ENCODE measurements at regions not wholly inside any gene's neighbourhood (a gene's known extent, or its start where the extent isn't known, plus 50 kb on each side); places are given as distances from the start of the nearest gene placed in this dataset.

GRCh38 chr15:50830477-50831354 lies 65.2 kb upstream of the SPPL2A start:
- H3K27ac ChIP-seq = no peak overlapping the region
- TF ChIP-seq ZFX (IDR thresholded peaks at IDR 0.05; ENCODE audit: borderline replicate concordance) (no peak), CTCF (IDR thresholded peaks at IDR 0.05) (no peak)

GRCh38 chr15:50828610-50829206 lies 63.2 kb upstream of the SPPL2A start:
- H3K27ac ChIP-seq = no peak overlapping the region
- no peak for TF ChIP-seq CTCF (IDR thresholded peaks at IDR 0.05)
- no peak for TF ChIP-seq ZFX (IDR thresholded peaks at IDR 0.05; ENCODE audit: borderline replicate concordance)

- no peak overlapping the region for H3K27ac ChIP-seq
- TF ChIP-seq ZFX (IDR thresholded peaks at IDR 0.05; ENCODE audit: borderline replicate concordance) (no peak), CTCF (IDR thresholded peaks at IDR 0.05) (no peak)
Observed at GRCh38 chr15:50825946-50826345, 60.4 kb upstream of the SPPL2A start.

GRCh38 chr15:50824514-50824913 lies 59.0 kb upstream of the SPPL2A start:
- TF ChIP-seq CTCF (IDR thresholded peaks at IDR 0.05) (no peak), ZFX (IDR thresholded peaks at IDR 0.05; ENCODE audit: borderline replicate concordance) (no peak)

GRCh38 chr15:50823281-50823680 lies 57.8 kb upstream of the SPPL2A start:
- no peak overlapping the region for H3K27ac ChIP-seq
- TF ChIP-seq ZFX (IDR thresholded peaks at IDR 0.05; ENCODE audit: borderline replicate concordance) (no peak), CTCF (IDR thresholded peaks at IDR 0.05) (no peak)

More at GRCh38 chr15:50824514-50824913, 59.0 kb upstream of the SPPL2A start:
- H3K27ac ChIP-seq = no peak overlapping the region

GRCh38 chr15:50821476-50821875 lies 56.0 kb upstream of the SPPL2A start:
- H3K27ac ChIP-seq = no peak overlapping the region
- no peak for TF ChIP-seq ZFX (IDR thresholded peaks at IDR 0.05; ENCODE audit: borderline replicate concordance)
- TF ChIP-seq CTCF (IDR thresholded peaks at IDR 0.05) = no peak

GRCh38 chr15:50820808-50821382 lies 55.4 kb upstream of the SPPL2A start:
- no peak overlapping the region for H3K27ac ChIP-seq
- TF ChIP-seq ZFX (IDR thresholded peaks at IDR 0.05; ENCODE audit: borderline replicate concordance) (no peak), CTCF (IDR thresholded peaks at IDR 0.05) (no peak)

All from 22Rv1 (cell line).